Testis (tissue), 2 donors: ENCODE measurements at regions not wholly inside any gene's neighbourhood (a gene's known extent, or its start where the extent isn't known, plus 50 kb on each side); places are given as distances from the start of the nearest gene placed in this dataset.

Experiments
- POLR2A ChIP-seq: fragments of 450-650 bp; IDR thresholded peaks from one replicate; pipeline ENCODE4 v1.6.1; 2017; ENCODE audit warnings: antibody characterized with exemption, mild to moderate bottlenecking, moderate library complexity
- TF ChIP-seq, protein P1 (sequence below), 3 experiments: fragments of 450-650 bp in 2 of 3; fragments of 200-600 bp in 1 of 3; sonication (generic) in 1 of 3; IDR thresholded peaks; one replicate each; pipeline ENCODE4 v1.5.1; 2016 to 2019; ENCODE audit warnings: antibody characterized with exemption in 3 of 3, mild to moderate bottlenecking in 2 of 3, moderate library complexity in 1 of 3

DNA sequence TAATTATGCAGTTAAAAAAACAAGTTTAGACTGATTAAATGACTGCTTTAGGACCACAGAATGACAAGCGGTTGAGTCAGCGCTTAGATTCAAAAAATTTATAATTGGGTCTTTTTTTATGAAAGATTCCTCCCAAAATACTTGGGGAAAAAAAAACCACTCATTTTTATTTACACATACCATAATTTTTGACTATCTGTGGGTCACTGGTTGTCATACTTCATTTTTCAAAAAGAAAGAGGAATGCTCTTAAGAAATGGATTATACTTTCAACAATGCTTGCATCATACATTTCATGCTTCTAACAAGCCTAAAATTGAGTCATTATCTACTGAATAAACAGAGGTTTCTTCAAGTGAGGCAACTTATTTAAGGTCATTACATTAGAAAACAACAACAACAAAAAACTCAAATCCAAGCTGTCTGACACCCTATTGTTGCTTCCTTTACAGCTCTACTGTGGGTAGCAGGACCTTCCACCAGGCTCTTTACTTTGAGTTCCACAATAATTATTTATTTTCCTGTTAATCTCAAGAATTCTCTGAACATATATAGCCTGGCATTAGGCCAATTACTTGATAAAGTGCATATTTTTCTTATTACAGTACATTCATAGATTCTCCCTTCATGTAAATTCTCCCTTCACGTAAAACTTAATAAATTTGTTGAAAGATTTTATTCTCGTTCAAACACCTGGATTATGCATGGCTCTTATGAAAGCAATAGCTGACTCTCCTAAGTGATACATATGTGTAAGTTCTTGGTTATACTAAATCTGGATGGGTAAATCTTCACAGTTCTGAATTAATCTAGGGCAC, 445.5 kb downstream of the PCDH10 start:
- TF ChIP-seq, protein P1, sequence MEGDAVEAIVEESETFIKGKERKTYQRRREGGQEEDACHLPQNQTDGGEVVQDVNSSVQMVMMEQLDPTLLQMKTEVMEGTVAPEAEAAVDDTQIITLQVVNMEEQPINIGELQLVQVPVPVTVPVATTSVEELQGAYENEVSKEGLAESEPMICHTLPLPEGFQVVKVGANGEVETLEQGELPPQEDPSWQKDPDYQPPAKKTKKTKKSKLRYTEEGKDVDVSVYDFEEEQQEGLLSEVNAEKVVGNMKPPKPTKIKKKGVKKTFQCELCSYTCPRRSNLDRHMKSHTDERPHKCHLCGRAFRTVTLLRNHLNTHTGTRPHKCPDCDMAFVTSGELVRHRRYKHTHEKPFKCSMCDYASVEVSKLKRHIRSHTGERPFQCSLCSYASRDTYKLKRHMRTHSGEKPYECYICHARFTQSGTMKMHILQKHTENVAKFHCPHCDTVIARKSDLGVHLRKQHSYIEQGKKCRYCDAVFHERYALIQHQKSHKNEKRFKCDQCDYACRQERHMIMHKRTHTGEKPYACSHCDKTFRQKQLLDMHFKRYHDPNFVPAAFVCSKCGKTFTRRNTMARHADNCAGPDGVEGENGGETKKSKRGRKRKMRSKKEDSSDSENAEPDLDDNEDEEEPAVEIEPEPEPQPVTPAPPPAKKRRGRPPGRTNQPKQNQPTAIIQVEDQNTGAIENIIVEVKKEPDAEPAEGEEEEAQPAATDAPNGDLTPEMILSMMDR (IDR thresholded peaks at IDR 0.05) = no peak
- no peak for TF ChIP-seq POLR2A
